Gastrocnemius medialis (tissue), 4 donors: ENCODE measurements at regions not wholly inside any gene's neighbourhood (a gene's known extent, or its start where the extent isn't known, plus 50 kb on each side); places are given as distances from the start of the nearest gene placed in this dataset.

Experiments
- POLR2A ChIP-seq, 2 donors: fragments of 450-650 bp; IDR thresholded peaks; one replicate each; pipeline ENCODE4 v1.6.1; 2017; ENCODE audit warnings: antibody characterized with exemption in 2 of 2, mild to moderate bottlenecking in 2 of 2, moderate library complexity in 2 of 2
- TF ChIP-seq, protein P1 (sequence below), 5 experiments: fragments of 450-650 bp in 3 of 5; fragments of 200-600 bp in 2 of 5; sonication (generic) in 2 of 5; IDR thresholded peaks in 4 of 5; conservative IDR thresholded peaks in 1 of 5; 1 replicate in 4 of 5; 2 replicates in 1 of 5; pipeline ENCODE4 v1.5.1; 2016 to 2019; ENCODE audit warnings: antibody characterized with exemption in 5 of 5, mild to moderate bottlenecking in 3 of 5, moderate library complexity in 3 of 5

GRCh38 chr2:234290671-234291070, 206.2 kb downstream of the ARL4C start:
- no peak for TF ChIP-seq POLR2A (IDR thresholded peaks at IDR 0.05)
- TF ChIP-seq, protein P1, sequence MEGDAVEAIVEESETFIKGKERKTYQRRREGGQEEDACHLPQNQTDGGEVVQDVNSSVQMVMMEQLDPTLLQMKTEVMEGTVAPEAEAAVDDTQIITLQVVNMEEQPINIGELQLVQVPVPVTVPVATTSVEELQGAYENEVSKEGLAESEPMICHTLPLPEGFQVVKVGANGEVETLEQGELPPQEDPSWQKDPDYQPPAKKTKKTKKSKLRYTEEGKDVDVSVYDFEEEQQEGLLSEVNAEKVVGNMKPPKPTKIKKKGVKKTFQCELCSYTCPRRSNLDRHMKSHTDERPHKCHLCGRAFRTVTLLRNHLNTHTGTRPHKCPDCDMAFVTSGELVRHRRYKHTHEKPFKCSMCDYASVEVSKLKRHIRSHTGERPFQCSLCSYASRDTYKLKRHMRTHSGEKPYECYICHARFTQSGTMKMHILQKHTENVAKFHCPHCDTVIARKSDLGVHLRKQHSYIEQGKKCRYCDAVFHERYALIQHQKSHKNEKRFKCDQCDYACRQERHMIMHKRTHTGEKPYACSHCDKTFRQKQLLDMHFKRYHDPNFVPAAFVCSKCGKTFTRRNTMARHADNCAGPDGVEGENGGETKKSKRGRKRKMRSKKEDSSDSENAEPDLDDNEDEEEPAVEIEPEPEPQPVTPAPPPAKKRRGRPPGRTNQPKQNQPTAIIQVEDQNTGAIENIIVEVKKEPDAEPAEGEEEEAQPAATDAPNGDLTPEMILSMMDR (IDR thresholded peaks at IDR 0.05 in 4 of 5, conservative IDR thresholded peaks at IDR 0.05 in 1 of 5) = no peak
